ENCODE measurements at regions not wholly inside any gene's neighbourhood (a gene's known extent, or its start where the extent isn't known, plus 50 kb on each side); places are given as distances from the start of the nearest gene placed in this dataset.
A peak's percentile ranks its signal among the peaks of the same experiment; 100 is the strongest.

DNA sequence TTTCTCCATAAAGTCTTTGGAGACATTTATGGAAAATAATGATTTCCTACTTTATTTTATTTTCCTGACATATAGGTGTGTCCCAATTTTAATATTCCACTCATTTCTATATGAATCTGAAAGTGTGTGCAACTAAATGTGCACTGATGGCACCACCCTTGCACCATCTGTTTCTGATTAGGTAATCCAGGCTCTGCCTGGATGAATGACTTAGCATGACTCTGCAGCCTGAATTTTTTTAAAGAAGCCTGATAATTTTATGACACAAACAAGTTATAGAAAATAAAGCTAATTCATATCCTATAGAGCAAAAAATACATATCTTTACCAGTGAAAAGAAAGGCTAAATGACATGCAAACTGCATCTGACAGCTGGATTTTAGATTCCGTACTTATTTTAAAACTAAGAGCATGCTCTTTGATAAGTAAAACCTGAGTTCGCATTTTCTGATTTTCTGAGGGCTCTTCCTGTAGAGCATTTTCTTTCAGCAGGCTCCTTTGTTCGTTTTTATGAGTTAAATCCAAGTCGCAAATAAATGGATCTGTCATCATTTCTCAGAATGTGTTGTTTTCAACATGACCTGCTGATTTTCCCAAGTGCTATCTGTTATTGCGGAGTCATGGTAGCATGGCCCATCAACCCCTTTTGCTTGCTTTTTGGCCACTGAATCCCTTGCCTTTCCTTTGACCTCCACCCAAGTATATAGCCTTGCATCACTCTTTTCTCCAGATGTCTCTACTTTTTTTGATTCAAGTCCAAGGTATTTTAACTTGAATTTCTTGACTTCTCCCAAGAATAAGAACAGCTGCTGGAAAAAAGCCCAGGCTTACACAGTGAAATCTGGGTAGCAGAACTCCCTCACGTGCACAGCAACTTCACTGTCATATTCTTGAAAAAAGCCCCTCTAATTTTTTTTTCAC is 52.8 kb upstream of the LYPLAL1 start (continued):
- TF ChIP-seq, protein P1, sequence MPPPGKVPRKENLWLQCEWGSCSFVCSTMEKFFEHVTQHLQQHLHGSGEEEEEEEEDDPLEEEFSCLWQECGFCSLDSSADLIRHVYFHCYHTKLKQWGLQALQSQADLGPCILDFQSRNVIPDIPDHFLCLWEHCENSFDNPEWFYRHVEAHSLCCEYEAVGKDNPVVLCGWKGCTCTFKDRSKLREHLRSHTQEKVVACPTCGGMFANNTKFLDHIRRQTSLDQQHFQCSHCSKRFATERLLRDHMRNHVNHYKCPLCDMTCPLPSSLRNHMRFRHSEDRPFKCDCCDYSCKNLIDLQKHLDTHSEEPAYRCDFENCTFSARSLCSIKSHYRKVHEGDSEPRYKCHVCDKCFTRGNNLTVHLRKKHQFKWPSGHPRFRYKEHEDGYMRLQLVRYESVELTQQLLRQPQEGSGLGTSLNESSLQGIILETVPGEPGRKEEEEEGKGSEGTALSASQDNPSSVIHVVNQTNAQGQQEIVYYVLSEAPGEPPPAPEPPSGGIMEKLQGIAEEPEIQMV (tag; conservative IDR thresholded peaks at IDR 0.05; ENCODE audit: low read depth): 0 out of 2 replicates have a peak, but pooled peaks have one; percentile 52
- TF ChIP-seq, protein P2, sequence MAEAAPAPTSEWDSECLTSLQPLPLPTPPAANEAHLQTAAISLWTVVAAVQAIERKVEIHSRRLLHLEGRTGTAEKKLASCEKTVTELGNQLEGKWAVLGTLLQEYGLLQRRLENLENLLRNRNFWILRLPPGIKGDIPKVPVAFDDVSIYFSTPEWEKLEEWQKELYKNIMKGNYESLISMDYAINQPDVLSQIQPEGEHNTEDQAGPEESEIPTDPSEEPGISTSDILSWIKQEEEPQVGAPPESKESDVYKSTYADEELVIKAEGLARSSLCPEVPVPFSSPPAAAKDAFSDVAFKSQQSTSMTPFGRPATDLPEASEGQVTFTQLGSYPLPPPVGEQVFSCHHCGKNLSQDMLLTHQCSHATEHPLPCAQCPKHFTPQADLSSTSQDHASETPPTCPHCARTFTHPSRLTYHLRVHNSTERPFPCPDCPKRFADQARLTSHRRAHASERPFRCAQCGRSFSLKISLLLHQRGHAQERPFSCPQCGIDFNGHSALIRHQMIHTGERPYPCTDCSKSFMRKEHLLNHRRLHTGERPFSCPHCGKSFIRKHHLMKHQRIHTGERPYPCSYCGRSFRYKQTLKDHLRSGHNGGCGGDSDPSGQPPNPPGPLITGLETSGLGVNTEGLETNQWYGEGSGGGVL (CRISPR knock-in tag; IDR thresholded peaks at IDR 0.05): peak; percentile 51; the same call in 1 of the 2 replicates
- TF ChIP-seq FOSL1 (tag; conservative IDR thresholded peaks at IDR 0.05): peak; percentile 52
- TF ChIP-seq RFX1 (IDR thresholded peaks at IDR 0.05): peak; percentile 45
- TF ChIP-seq KLF13 (tag; IDR thresholded peaks at IDR 0.05; ENCODE audit: borderline replicate concordance, low read depth): peak; percentile 49; the same call in 1 of the 2 replicates
- TF ChIP-seq ZNF12 (CRISPR knock-in tag; IDR thresholded peaks at IDR 0.05): no peak
- TF ChIP-seq, protein P3, sequence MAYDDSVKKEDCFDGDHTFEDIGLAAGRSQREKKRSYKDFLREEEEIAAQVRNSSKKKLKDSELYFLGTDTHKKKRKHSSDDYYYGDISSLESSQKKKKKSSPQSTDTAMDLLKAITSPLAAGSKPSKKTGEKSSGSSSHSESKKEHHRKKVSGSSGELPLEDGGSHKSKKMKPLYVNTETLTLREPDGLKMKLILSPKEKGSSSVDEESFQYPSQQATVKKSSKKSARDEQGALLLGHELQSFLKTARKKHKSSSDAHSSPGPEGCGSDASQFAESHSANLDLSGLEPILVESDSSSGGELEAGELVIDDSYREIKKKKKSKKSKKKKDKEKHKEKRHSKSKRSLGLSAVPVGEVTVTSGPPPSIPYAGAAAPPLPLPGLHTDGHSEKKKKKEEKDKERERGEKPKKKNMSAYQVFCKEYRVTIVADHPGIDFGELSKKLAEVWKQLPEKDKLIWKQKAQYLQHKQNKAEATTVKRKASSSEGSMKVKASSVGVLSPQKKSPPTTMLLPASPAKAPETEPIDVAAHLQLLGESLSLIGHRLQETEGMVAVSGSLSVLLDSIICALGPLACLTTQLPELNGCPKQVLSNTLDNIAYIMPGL (CRISPR knock-in tag; IDR thresholded peaks at IDR 0.05): no peak
- TF ChIP-seq ZFPM2 (CRISPR knock-in tag; IDR thresholded peaks at IDR 0.05): no peak
- peak; percentile 97 for TF ChIP-seq BACH1 (tag; IDR thresholded peaks at IDR 0.05)
- peak; percentile 68 for TF ChIP-seq TEAD4 (IDR thresholded peaks at IDR 0.05; ENCODE audit: low read length)
- no peak for TF ChIP-seq TEAD4 (CRISPR knock-in tag; IDR thresholded peaks at IDR 0.05; ENCODE audit: borderline replicate concordance)
- 0 out of 2 replicates have a peak, but pooled peaks have one; percentile 16 for TF ChIP-seq POLR2G (IDR thresholded peaks at IDR 0.05; ENCODE audit: low read depth, low read length)
- TF ChIP-seq, protein P4, sequence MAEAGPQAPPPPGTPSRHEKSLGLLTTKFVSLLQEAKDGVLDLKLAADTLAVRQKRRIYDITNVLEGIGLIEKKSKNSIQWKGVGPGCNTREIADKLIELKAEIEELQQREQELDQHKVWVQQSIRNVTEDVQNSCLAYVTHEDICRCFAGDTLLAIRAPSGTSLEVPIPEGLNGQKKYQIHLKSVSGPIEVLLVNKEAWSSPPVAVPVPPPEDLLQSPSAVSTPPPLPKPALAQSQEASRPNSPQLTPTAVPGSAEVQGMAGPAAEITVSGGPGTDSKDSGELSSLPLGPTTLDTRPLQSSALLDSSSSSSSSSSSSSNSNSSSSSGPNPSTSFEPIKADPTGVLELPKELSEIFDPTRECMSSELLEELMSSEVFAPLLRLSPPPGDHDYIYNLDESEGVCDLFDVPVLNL (CRISPR knock-in tag; IDR thresholded peaks at IDR 0.05; ENCODE audit: low read depth): no peak
- no peak for TF ChIP-seq GATA2 (CRISPR knock-in tag; IDR thresholded peaks at IDR 0.05)
- no peak for TF ChIP-seq NR2C2 (CRISPR knock-in tag; IDR thresholded peaks at IDR 0.05)
- peak; percentile 83 for TF ChIP-seq NR2C2 (tag; IDR thresholded peaks at IDR 0.05)
- TF ChIP-seq STAT5A (IDR thresholded peaks at IDR 0.05; ENCODE audit: borderline replicate concordance, low read length): peak; percentile 27; the same call in 1 of the 2 replicates
- TF ChIP-seq, protein P5, sequence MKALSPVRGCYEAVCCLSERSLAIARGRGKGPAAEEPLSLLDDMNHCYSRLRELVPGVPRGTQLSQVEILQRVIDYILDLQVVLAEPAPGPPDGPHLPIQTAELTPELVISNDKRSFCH (CRISPR knock-in tag; IDR thresholded peaks at IDR 0.05): no peak
- TF ChIP-seq, protein P5 (tag; IDR thresholded peaks at IDR 0.05): no peak
- TF ChIP-seq ZNF184 (CRISPR knock-in tag; IDR thresholded peaks at IDR 0.05): no peak
- TF ChIP-seq E2F3 (CRISPR knock-in tag; IDR thresholded peaks at IDR 0.05): 0 out of 2 replicates have a peak, but pooled peaks have one; percentile 57
